ENCODE measurements at regions not wholly inside any gene's neighbourhood (a gene's known extent, or its start where the extent isn't known, plus 50 kb on each side); places are given as distances from the start of the nearest gene placed in this dataset.

DNA sequence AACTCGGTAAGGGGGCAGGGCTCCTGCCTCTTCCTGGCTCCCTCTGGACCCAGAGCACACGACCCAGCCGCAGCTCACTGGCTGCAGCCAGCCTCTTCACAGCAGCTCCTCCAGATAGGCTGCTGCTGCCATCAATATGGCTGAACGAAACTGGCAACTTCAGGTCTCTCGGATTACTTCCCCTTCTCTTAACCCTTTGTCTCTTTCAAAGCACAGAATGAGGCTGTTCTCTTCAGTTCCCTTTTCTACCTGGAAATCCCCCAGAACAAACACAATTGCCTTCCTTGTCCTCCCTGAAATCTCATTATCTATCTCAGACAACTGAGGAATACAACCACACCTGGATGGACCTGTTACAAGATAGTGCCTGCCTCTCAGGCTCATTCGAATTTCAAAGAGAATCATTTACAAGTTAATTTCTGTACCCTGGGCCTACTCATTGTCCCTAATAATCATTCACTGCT is 193.4 kb upstream of the MBL2 start:
- Histone ChIP-seq H3K4me3 (ENCODE audit: low read depth in 1 of 2, low read length in 2 of 2) (no peak overlapping the region), H3K27me3 (ENCODE audit: control insufficient read depth in 1 of 2, insufficient read depth in 2 of 2, low read length in 2 of 2) (no peaks in the 10 kb centered on the region), H3K4me1 (ENCODE audit: control insufficient read depth in 1 of 2, insufficient read depth in 2 of 2, low read length in 2 of 2) (peaks cover 0 to 15% of the 10 kb centered on the region in 2 donors), H3K36me3 (ENCODE audit: control insufficient read depth in 1 of 2, insufficient read depth in 2 of 2, low read length in 2 of 2) (no peaks in the 10 kb centered on the region), H3K9me3 (ENCODE audit: control insufficient read depth in 1 of 2, low read length in 2 of 2) (no peaks in the 10 kb centered on the region), H3K27ac (ENCODE audit: low read depth, low read length) (no peak overlapping the region), H3K9ac (ENCODE audit: low read depth in 1 of 2, low read length in 2 of 2) (no peak overlapping the region)

DNA sequence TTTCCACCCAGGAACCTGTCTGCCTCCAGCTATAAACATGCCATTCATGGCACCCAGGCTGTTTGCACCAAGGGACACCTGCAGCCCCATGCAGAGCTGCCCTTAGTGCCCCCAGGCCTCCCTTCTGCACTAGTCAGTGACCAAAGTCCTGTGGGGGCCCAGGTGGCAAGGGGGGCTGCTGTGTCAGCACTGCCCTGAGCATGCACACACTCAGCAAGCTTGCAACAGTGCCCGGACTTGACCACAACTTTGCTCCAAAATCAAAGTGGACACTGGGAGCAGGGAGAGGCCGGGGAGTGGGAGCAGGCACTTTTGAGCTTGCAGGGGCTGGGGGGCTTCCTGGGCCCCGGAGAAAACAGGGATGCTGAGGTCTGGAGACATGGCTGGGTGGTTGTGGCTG is 192.9 kb upstream of the MBL2 start:
- Histone ChIP-seq H3K4me1 (ENCODE audit: control insufficient read depth in 1 of 2, insufficient read depth in 2 of 2, low read length in 2 of 2) (peaks cover 0 to 15% of the 10 kb centered on the region in 2 donors), H3K27me3 (ENCODE audit: control insufficient read depth in 1 of 2, insufficient read depth in 2 of 2, low read length in 2 of 2) (no peaks in the 10 kb centered on the region), H3K4me3 (ENCODE audit: low read depth in 1 of 2, low read length in 2 of 2) (no peak overlapping the region), H3K9me3 (ENCODE audit: control insufficient read depth in 1 of 2, low read length in 2 of 2) (no peaks in the 10 kb centered on the region), H3K36me3 (ENCODE audit: control insufficient read depth in 1 of 2, insufficient read depth in 2 of 2, low read length in 2 of 2) (no peaks in the 10 kb centered on the region), H3K27ac (ENCODE audit: low read depth, low read length) (no peak overlapping the region), H3K9ac (ENCODE audit: low read depth in 1 of 2, low read length in 2 of 2) (no peak overlapping the region)

DNA sequence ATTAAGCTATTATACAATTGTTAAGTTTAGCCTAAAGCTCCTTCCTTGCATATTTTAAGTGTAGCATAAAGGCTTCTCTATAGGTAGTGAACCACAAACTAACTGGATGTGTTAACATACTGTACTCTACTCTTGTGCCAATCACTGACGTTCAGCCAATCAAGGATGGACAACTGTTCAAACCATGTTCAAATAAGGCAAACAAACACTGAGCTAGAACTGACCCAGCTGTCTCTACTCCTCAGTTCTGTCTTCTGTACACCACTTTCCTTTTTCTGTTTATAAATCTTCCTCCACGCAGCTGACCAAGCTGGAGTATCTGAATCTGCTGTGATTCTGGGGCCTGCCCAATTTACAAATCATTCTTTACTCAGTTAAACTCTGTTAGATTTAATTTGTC is 188.7 kb upstream of the MBL2 start:
- Histone ChIP-seq H3K27ac (ENCODE audit: low read depth, low read length) (no peak overlapping the region), H3K4me3 (ENCODE audit: low read depth in 1 of 2, low read length in 2 of 2) (no peak overlapping the region), H3K9ac (ENCODE audit: low read depth in 1 of 2, low read length in 2 of 2) (no peak overlapping the region), H3K36me3 (ENCODE audit: control insufficient read depth in 1 of 2, insufficient read depth in 2 of 2, low read length in 2 of 2) (no peaks in the 10 kb centered on the region), H3K27me3 (ENCODE audit: control insufficient read depth in 1 of 2, insufficient read depth in 2 of 2, low read length in 2 of 2) (no peaks in the 10 kb centered on the region), H3K9me3 (ENCODE audit: control insufficient read depth in 1 of 2, low read length in 2 of 2) (no peaks in the 10 kb centered on the region), H3K4me1 (ENCODE audit: control insufficient read depth in 1 of 2, insufficient read depth in 2 of 2, low read length in 2 of 2) (peaks cover 7 to 9% of the 10 kb centered on the region in 2 donors)

DNA sequence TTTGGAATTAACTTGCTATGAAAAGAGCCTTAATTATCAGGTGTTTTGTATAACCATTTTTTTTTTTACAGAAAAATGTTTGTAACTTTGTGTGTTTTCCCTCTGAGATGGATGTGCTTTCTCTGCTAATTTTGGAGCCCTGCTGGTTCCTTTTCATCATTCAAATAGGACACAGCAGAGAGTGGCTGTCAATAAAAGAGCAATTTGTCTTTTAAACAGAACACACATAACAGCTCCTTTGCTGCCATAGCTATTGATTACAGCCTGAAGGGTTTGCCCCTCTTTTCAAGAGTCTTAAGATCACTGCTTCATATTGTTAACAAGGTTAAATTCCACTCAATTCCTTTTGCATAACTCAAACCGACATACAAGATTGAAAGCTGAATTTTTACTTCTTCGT is 187.2 kb upstream of the MBL2 start:
- H3K9ac ChIP-seq (ENCODE audit: low read depth in 1 of 2, low read length in 2 of 2) = no peak overlapping the region
- peaks cover 7 to 9% of the 10 kb centered on the region in 2 donors for H3K4me1 ChIP-seq (ENCODE audit: control insufficient read depth in 1 of 2, insufficient read depth in 2 of 2, low read length in 2 of 2)
- H3K27ac ChIP-seq (ENCODE audit: low read depth, low read length) = no peak overlapping the region
- no peaks in the 10 kb centered on the region for H3K9me3 ChIP-seq (ENCODE audit: control insufficient read depth in 1 of 2, low read length in 2 of 2)
- no peaks in the 10 kb centered on the region for H3K27me3 ChIP-seq (ENCODE audit: control insufficient read depth in 1 of 2, insufficient read depth in 2 of 2, low read length in 2 of 2)
- no peaks in the 10 kb centered on the region for H3K36me3 ChIP-seq (ENCODE audit: control insufficient read depth in 1 of 2, insufficient read depth in 2 of 2, low read length in 2 of 2)
- H3K4me3 ChIP-seq (ENCODE audit: low read depth in 1 of 2, low read length in 2 of 2) = no peak overlapping the region

DNA sequence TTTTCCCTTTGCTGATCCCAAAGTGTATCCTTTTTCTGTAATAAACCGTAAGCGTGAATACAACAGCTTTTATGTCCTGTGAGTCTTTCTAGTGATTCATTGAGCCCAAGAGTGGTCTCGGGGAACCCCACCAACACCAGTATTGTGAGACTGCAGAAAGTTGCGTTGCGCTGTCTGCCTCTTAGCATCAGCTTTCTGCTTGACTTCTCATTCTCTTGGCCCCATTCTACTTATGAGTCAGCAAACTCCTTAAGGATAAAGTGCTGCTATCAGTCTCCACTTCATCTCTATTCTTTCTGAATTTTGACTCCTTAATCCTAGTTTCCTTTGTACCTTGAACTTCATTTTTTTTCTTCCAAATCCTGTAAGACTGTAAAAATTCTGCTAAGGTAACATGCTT is 184.3 kb upstream of the MBL2 start:
- Histone ChIP-seq H3K27me3 (ENCODE audit: control insufficient read depth in 1 of 2, insufficient read depth in 2 of 2, low read length in 2 of 2) (no peaks in the 10 kb centered on the region), H3K4me1 (ENCODE audit: control insufficient read depth in 1 of 2, insufficient read depth in 2 of 2, low read length in 2 of 2) (peaks cover 7 to 9% of the 10 kb centered on the region in 2 donors), H3K36me3 (ENCODE audit: control insufficient read depth in 1 of 2, insufficient read depth in 2 of 2, low read length in 2 of 2) (no peaks in the 10 kb centered on the region), H3K4me3 (ENCODE audit: low read depth in 1 of 2, low read length in 2 of 2) (no peak overlapping the region), H3K9ac (ENCODE audit: low read depth in 1 of 2, low read length in 2 of 2) (no peak overlapping the region), H3K27ac (ENCODE audit: low read depth, low read length) (no peak overlapping the region), H3K9me3 (ENCODE audit: control insufficient read depth in 1 of 2, low read length in 2 of 2) (no peaks in the 10 kb centered on the region)

DNA sequence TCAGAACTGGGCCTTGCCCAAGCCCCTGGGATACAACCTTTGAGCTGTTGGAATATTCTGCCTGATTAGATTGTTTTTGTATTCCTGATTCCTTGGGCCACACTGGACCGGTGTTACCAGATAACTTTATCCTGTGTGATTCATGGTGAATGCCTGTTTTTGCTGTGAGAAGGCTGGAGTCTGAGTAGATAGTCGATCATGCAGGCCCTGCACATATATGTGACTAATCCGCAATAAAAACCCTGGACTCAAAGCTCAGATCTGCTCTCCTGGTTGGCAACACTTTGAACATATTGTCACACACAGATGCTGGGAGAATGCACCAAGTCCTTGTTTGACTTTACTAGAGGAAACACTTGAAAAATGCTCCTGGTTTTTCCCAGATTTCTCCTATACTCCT is 183.9 kb upstream of the MBL2 start:
- no peaks in the 10 kb centered on the region for H3K36me3 ChIP-seq (ENCODE audit: control insufficient read depth in 1 of 2, insufficient read depth in 2 of 2, low read length in 2 of 2)
- no peak overlapping the region for H3K4me3 ChIP-seq (ENCODE audit: low read depth in 1 of 2, low read length in 2 of 2)
- H3K27me3 ChIP-seq (ENCODE audit: control insufficient read depth in 1 of 2, insufficient read depth in 2 of 2, low read length in 2 of 2) = no peaks in the 10 kb centered on the region
- H3K9ac ChIP-seq (ENCODE audit: low read depth in 1 of 2, low read length in 2 of 2) = no peak overlapping the region
- peaks cover 7 to 9% of the 10 kb centered on the region in 2 donors for H3K4me1 ChIP-seq (ENCODE audit: control insufficient read depth in 1 of 2, insufficient read depth in 2 of 2, low read length in 2 of 2)
- no peak overlapping the region for H3K27ac ChIP-seq (ENCODE audit: low read depth, low read length)
- H3K9me3 ChIP-seq (ENCODE audit: control insufficient read depth in 1 of 2, low read length in 2 of 2) = no peaks in the 10 kb centered on the region

DNA sequence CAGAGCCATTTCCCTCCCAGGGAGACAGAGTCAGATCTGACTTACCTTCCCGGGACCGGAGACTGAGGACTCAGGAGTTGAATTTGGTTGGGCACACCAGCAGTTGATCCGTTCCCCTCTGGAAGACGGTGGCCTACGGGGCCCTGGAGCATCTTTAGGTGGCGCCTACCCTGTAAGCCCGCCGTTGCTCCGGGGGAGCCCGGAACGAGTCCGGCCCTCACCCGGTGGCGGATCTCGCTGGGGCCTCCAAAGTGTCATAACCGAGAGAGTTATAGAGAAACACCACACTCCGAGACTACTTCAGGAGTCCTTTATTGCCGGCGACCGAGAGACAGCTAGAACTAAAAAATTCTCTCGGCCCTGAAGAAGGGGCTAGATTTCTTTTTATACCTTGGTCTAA is 182.8 kb upstream of the MBL2 start:
- H3K4me1 ChIP-seq (ENCODE audit: control insufficient read depth in 1 of 2, insufficient read depth in 2 of 2, low read length in 2 of 2) = peaks cover 7 to 9% of the 10 kb centered on the region in 2 donors

DNA sequence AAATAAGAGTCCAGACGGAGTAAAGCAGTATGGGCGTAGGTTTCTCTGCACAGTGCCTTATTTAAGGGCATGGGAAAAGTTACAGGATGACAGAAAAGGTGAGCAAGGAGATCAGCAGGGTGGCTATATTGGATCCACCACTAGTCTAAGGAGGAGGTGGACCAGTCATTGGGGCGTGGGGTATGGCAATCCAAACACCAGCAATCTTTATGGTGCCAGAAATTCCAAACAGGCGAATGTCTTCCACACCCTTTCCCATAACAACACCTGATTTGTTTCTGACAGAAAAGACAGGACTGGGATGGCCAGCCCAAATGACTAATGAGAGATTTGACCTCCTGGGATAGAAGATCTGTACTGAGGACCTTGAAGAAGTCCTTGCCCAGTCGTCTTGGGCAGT is 181.8 kb upstream of the MBL2 start:
- Histone ChIP-seq H3K9ac (ENCODE audit: low read depth in 1 of 2, low read length in 2 of 2) (no peak overlapping the region), H3K9me3 (ENCODE audit: control insufficient read depth in 1 of 2, low read length in 2 of 2) (no peaks in the 10 kb centered on the region), H3K36me3 (ENCODE audit: control insufficient read depth in 1 of 2, insufficient read depth in 2 of 2, low read length in 2 of 2) (no peaks in the 10 kb centered on the region), H3K4me3 (ENCODE audit: low read depth in 1 of 2, low read length in 2 of 2) (no peak overlapping the region), H3K4me1 (ENCODE audit: control insufficient read depth in 1 of 2, insufficient read depth in 2 of 2, low read length in 2 of 2) (peaks cover 7 to 9% of the 10 kb centered on the region in 2 donors), H3K27me3 (ENCODE audit: control insufficient read depth in 1 of 2, insufficient read depth in 2 of 2, low read length in 2 of 2) (no peaks in the 10 kb centered on the region), H3K27ac (ENCODE audit: low read depth, low read length) (no peak overlapping the region)

More for the DNA sequence above, 182.8 kb upstream of the MBL2 start:
- Histone ChIP-seq H3K27me3 (ENCODE audit: control insufficient read depth in 1 of 2, insufficient read depth in 2 of 2, low read length in 2 of 2) (no peaks in the 10 kb centered on the region), H3K9ac (ENCODE audit: low read depth in 1 of 2, low read length in 2 of 2) (no peak overlapping the region), H3K36me3 (ENCODE audit: control insufficient read depth in 1 of 2, insufficient read depth in 2 of 2, low read length in 2 of 2) (no peaks in the 10 kb centered on the region), H3K4me3 (ENCODE audit: low read depth in 1 of 2, low read length in 2 of 2) (no peak overlapping the region), H3K9me3 (ENCODE audit: control insufficient read depth in 1 of 2, low read length in 2 of 2) (no peaks in the 10 kb centered on the region), H3K27ac (ENCODE audit: low read depth, low read length) (no peak overlapping the region)

DNA sequence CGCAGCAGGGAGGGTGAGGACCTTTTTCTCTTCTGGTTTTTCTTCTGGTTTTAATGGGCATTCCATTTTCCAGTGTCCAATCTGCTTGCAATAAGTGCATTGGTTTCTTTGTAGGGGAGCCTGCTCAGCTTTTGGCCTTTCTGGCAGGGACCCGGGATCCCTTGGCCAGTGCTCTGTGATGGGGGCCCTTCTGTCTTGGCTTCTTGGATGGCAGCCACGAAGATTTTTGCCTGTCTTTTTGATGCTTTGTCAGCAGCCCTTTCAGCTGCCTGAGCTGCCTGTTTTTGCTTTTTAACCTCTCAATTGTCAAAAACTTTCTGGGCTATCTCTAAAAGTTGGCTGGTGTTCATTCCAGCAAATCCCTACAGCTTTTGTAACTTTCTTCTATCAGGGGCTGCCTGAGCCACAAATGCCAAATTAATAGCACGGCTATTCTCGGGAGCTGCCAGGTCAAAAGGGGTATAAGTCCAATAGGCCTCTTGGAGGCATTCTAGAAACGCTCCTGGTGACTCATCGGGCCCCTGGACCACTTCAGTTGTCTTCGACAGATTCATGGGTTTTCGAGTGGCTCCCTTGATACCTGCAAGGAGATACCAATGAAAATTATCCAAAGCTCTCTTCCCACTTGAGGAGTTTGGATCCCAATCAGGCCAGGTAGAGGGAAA is 179.9 kb upstream of the MBL2 start:
- Histone ChIP-seq H3K4me1 (ENCODE audit: control insufficient read depth in 1 of 2, insufficient read depth in 2 of 2, low read length in 2 of 2) (peaks cover 7 to 9% of the 10 kb centered on the region in 2 donors), H3K9ac (ENCODE audit: low read depth in 1 of 2, low read length in 2 of 2) (no peak overlapping the region), H3K36me3 (ENCODE audit: control insufficient read depth in 1 of 2, insufficient read depth in 2 of 2, low read length in 2 of 2) (no peaks in the 10 kb centered on the region)

DNA sequence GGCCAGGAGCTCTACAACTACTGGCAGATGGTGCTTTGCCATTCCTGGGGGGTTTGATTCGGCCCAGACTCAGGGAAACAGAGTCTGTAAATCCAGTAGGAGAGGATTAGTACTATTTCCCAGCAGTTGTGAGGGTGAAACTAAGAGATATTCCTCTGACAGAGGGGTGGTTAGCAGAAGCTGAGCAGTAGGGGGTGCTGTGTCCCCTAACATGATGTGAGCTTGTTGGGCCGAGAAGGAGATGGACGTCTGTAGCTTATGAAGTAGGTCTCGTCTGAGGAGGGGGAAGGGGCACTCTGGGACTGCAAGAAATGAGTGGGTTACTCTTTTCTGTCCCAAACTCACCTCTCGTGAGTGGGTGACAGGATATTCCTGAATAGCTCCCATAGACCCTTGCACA is 179.2 kb upstream of the MBL2 start:
- Histone ChIP-seq H3K27ac (ENCODE audit: low read depth, low read length) (no peak overlapping the region), H3K9me3 (ENCODE audit: control insufficient read depth in 1 of 2, low read length in 2 of 2) (no peaks in the 10 kb centered on the region), H3K9ac (ENCODE audit: low read depth in 1 of 2, low read length in 2 of 2) (no peak overlapping the region), H3K27me3 (ENCODE audit: control insufficient read depth in 1 of 2, insufficient read depth in 2 of 2, low read length in 2 of 2) (no peaks in the 10 kb centered on the region), H3K4me3 (ENCODE audit: low read depth in 1 of 2, low read length in 2 of 2) (no peak overlapping the region), H3K36me3 (ENCODE audit: control insufficient read depth in 1 of 2, insufficient read depth in 2 of 2, low read length in 2 of 2) (no peaks in the 10 kb centered on the region), H3K4me1 (ENCODE audit: control insufficient read depth in 1 of 2, insufficient read depth in 2 of 2, low read length in 2 of 2) (peaks cover 3 to 4% of the 10 kb centered on the region in 2 donors)

More for the DNA sequence above, 179.9 kb upstream of the MBL2 start:
- no peaks in the 10 kb centered on the region for H3K27me3 ChIP-seq (ENCODE audit: control insufficient read depth in 1 of 2, insufficient read depth in 2 of 2, low read length in 2 of 2)
- no peaks in the 10 kb centered on the region for H3K9me3 ChIP-seq (ENCODE audit: control insufficient read depth in 1 of 2, low read length in 2 of 2)
- H3K4me3 ChIP-seq (ENCODE audit: low read depth in 1 of 2, low read length in 2 of 2) = no peak overlapping the region
- H3K27ac ChIP-seq (ENCODE audit: low read depth, low read length) = no peak overlapping the region

Measured in duodenal mucosa (tissue), 2 donors.